T-helper 1 cell (primary cell): ENCODE measurements at regions not wholly inside any gene's neighbourhood (a gene's known extent, or its start where the extent isn't known, plus 50 kb on each side); places are given as distances from the start of the nearest gene placed in this dataset.
"Not testable (repeated sequence)": the region's sequence is repeated elsewhere in the genome, so short reads cannot be mapped to it uniquely, and the experiment has no call there.

ENCODE experiments used
- DNase-seq, 5 donors: peaks; one replicate each; pipeline ENCODE4 v3.0.0-alpha.2; 2012 to 2020

DNA sequence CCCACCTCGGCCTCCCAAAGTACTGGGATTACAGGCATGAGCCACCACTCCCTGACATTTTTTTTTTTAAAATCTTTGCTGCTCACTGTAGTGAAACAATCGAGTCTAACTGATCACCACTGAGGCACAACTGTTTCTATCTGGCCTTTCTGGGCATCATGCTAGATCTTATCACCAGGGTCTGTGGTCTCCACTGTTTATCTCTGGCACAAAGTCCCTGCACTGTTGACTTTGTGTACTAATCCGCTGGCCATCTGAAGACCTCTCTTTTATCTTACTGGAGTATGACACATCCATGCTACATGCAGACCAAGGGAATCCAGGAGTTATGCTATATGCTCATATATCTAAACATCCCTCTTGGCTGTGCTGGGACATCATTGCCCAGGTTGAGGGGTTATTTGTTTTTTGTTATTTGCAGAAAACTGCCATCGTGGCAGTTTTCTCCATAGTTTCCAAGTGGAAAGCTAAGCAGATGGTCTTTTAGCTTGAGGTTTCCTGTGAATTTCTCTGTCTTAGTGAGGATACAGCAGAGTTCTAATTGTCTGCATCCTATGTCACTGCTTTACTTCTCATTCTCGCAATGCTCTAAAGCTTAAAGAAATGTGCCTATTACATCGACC, 456.9 kb downstream of the CCER1 start:
- DNase-seq, result no peak

DNA sequence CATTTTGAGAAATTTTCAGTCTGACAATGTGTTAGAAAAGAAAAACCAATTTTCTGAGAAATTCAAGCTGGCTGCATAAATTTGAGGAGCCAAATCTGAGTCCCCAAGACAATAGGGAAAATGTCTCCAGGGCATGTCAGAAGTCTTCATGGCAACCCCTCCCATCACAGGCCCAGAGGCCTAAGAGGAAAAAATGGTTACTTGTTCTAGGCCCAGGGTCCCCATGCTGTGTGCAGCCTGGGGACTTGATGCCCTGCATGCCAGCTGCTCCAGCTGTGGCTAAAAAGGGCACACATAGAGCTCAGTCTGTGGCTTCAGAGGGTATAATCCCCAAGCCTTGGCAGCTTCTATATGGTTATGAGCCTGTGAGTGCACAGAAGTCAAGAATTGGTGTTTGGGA, 464.6 kb downstream of the CCER1 start:
- DNase-seq, result no peak

DNA sequence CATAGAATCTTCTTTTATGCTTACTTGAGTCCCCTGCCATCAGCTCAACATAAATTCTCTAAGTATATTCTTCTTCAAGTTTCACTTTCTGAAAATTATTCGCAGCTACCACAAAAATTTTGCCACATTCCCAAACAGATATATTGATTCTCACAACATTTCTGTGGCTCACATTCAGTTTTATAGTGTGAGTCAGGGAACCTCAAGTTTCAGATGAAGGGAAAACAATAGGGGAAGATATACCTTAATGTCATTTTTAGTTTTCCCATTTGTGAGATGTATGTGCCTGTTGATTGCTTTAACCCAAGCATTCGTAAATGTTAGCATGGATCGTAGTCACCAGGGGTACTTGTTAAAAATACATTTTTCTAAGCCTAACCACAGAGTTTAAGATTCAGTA, 465.8 kb downstream of the CCER1 start:
- no peak for DNase-seq

DNA sequence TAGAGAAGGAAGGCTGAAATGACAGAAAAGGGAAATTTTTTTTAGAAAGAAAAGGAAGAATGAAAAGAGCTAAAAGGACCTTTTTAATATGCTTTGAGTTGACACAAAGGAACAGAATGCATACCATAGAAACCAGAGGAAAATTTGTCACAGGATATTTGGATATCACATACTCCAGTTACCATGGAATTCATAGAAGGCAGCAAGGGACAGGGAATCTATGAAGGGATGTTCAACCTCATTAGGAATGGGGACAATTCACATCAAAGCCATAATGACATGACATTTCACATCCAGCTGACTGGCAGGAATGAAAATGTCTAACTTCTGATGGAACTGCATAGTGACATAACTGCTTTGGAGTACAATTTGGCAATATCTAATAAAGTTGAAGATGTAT, 469.4 kb downstream of the CCER1 start:
- no peak for DNase-seq

DNA sequence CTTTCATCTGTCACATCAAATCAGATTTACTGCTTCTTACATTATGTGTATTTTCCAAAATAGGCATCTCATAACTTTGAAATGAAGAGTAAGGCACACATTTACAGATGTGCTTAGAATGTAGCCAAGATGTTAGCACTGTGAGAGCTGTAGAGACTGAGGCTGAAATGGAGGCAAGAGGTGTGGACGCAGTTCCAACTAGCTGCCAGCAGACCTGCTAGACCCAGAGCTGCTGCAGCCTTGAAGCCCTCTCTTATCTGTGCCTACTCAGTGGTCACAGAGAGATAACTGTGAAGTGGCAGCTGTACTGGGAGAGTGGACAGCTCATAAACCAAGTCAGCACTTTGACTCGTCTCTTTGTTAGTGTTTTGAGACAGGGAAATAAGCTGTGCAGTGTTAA, 470.9 kb downstream of the CCER1 start:
- DNase-seq, result no peak

DNA sequence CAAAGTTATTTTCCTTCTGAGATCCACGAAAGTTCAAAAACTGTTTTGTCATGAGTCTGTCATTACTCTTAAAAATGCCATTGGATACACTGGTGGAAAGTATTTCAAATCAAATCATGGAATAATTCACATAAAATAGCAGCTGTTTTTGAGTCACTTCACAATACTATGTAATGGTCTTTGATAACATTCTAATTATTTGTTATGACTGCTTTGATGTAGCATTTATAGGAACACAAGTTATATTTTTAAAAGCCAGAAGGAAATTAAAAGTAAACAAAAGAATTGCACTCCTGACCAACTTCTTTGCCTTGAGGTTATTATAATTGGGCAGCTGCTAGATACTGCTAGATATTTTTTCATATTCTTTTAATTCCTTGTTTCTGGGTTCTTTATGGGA, 473.2 kb downstream of the CCER1 start:
- DNase-seq, result no peak

DNA sequence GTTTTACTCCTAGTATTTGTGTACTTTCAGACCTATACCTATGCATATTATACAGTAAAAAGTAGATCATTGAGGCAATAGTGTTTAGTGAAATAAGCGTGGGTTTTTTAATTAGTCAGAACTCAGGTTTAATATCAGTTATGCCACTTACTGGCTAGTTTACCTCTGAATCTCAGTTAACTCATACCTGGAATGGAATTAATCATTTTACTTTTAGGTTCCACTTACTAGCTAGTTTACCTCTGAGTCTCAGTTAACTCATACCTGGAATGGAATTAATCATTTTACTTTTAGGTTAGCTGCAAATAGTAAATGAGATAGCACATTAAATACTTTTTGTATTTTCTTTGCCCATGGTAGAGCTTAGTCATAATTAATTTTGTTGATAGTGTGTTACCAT, 475.7 kb downstream of the CCER1 start:
- no peak for DNase-seq

DNA sequence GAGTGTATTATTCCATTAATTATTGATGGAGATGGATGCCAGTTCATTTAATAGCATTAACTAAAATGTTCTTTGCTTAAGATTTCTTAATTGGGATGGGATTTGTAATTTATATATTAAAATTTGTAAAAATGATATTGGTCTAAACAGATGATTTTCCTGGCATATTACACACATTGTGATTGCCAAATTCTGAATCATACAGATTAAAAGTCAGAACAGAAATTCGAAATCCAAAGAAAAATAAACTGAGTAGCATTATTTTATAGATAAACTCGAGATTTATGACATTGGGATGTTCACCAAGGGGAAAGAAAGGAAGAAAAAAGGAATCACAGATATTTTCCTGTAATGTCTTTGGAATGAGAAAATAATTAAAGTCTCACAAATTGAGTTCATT, 481.1 kb downstream of the CCER1 start:
- no peak for DNase-seq

DNA sequence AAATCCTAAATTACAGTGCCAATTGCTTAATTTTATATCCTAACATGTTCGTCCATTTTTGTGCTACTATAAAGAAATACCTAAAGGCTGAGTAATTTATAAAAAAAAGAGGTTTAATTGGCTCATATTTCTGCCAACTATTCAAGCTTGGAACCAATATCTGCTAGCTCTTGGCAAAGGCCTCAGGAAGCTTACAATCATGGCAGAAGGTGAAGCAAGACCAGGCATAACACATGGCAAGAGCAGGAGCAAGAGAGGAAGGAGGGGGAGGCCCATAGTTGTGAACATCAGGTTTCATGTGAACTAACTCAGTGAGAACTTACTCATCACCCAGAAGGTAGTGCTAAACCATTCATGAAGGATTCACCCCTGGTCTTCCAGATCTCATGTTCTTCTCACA, 494.3 kb downstream of the CCER1 start:
- no peak for DNase-seq

DNA sequence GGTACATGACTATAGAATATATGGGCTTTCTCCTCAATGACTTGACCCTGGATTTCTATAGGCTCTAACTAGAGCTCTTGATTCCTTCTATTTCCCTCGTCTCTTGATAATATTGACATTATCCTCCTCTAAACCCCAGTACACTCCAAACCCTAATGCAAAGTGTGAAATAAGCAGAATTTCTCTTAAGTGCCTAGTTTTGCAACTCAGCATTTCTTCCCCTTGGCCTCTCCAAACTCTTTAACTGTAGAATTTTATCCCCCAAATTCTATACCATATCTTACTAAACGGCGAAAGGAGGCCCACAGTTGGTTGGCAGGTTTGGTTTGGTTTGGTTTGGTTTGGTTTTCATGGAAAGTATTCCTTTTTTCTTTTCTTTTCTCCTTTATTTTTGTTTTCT, 498.7 kb downstream of the CCER1 start:
- no peak for DNase-seq

DNA sequence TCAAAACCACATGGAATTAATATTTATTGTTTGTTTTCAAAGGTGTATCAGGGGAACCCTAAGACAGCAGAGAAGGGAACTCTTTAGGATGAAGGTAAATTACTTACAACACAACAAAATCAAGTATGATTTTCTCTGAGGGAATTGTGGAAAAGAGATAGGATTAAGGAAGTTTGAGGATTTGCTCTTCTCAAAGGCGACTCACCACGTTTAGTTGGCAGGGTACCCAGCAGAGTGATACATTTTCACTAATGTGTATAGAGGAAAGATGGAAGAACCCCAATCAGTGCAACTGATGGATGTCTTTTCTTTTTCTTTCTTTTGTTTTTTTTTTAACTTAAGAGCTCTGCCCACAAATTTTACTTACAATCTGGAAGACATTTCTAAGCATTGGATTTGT, 499.2 kb downstream of the CCER1 start:
- no peak for DNase-seq

DNA sequence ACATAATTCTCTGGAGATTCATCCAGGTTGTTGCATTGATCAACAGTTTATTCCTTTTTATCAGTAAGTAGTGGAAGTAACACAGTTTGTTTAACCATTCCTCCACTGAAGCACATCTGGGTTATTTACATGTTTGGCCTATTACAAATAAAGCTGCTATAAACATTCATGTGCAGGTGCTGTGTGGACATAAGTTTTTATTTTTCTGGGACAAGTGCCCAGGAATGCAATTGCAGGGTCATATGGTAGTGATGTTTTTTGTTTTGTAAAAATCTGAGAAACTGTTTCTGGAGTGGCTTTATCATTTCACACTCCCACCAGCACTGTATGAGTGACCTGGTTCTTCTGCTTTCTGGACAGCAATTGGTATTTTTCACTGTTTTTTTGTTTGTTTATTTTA, 505.4 kb downstream of the CCER1 start:
- no peak for DNase-seq

DNA sequence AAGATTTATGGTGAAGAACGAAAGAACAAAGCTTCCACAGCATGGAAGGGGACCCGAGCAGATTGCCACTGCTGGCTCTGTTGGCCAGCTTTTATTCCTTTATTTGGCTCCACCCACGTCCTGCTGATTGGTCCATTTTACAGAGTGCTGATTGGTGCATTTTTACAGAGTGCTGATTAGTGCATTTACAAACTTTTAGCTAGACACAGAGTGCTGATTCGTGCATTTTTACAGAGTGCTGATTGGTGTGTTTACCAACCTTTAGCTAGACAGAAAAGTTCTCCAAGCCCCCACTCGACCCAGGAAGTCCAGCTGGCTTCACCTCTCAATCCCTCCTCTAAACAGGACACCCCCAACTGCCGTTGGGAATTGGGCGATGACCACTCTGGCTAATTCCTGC, 511.5 kb downstream of the CCER1 start:
- DNase-seq, result not testable (repeated sequence)

DNA sequence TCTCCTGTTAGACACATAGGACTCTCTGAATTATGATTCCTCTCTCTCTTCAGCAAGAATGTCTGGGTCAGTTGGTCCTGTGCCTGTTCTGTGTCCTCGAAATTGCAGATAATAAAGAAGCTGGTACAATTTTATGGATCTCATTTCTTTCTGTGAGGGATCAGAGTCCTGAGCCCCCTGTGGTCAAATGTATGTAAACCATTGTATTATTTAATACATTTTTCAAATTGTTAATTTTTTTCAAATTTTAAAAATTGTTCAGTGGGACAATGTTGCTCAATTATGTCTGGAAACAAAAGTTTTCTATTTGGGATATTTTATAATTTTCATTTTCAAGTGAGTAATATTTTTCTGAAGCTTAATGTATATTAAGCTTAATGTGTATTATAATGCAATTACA, 513.5 kb downstream of the CCER1 start:
- DNase-seq, result no peak

DNA sequence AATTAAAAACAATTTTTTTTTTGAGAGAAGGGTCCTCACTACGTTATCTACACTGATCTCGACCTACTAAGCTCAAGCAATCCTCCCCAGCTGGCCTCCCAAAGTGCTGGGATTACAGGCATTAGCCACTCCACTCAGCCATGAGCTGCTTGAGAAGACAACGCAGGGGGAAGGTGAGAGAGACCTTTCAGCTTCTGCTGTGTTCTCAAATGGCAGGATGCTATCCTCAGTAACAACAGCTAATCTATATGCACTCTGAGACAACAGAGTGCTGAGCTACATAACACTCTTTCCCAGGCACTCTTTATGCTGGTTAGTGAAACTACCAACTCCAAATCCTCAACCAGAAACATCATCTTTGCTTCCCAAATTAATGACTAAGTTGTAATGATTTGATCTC, 526.1 kb downstream of the CCER1 start:
- DNase-seq, result no peak

DNA sequence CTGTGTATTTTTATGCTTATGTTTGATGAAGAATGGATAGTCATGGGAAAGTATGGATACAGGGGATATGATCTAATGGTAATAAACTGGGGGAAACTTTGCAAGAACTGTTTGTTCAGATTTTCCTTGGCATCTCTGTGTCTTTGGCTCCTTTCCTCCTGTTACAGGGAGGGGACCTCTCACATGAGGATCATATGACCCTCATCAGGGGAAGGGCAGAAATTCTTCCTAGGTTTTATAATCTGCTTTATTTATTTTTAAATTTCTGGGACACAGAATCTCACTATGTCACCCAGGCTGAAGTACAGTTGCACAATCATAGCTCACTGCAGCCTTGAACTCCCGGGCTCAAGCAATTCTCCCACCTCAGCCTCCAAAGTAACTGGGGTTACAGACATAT, 526.5 kb downstream of the CCER1 start:
- no peak for DNase-seq

DNA sequence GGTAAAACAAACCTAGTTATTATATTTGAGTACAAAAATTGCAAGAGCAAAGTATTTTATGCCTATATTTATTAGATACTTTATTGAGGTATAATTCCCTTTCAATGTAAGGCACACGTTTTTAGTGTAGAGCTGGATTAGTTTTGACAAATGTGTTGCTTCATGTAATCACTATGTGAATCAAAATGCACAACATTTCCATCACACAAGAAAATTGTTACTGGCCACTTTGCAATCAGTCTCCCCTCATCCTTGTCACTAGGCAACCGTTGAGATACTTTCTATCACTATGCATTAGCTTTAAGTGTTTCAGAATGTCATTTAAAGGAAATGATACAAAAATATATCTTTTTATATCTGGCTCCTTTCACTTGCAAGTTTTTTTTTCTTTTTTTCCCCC, 531.0 kb downstream of the CCER1 start:
- DNase-seq, result no peak

DNA sequence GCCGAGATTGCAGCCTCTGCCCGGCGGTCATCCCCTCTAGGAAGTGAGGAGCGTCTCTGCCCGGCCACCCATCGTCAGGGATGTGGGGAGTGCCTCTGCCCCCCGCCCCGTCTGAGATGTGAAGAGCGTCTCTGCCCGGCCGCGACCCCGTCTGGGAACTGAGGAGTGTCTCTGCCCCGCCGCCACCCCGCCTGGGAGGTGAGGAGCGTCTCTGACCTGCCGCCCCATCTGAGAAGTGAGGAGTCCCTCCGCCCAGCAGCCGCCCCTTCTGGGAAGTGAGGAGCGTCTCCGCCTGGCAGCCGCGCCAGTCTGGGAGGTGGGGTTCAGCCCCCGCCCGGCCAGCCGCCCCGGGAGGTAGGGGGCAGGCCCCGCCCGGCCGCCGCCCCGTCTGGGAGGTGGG, 544.0 kb downstream of the CCER1 start:
- DNase-seq, result no peak

DNA sequence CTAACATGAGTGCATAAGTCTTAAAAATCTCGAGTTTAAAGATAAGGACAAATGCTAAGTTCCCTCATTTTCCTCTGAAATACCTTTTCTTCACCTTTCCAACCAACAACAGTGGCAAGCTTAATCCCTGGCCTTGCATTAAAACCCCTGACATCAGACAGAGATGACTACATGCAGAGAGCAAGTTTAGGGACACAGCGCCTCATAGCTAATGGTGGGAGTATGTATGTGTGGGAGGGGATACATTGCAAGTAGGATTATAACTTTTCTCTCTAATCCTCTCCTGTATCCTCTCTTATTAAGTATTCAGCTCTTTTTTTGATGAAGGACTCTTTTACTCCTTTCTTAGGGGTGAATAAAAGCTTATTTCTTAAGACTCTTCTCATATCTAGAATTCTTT, 547.1 kb downstream of the CCER1 start:
- no peak for DNase-seq

DNA sequence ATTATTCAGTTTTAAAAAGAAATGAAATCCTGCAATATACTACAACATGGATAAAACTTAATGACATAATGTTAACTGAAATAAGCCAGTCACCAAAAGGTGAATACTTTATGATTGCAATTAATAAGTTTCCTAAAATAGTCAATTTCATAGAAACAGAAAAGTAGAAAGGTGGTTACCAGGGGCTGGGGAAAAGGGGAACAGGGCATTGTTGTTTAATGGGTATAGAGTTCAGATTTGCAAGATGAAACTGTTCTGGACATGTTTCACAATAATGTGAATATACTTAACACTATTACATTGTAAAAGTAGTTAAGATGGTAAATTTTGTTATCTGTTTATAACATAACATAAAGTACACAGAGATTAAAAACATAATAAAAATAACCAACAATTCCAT, 550.9 kb downstream of the CCER1 start:
- no peak for DNase-seq

DNA sequence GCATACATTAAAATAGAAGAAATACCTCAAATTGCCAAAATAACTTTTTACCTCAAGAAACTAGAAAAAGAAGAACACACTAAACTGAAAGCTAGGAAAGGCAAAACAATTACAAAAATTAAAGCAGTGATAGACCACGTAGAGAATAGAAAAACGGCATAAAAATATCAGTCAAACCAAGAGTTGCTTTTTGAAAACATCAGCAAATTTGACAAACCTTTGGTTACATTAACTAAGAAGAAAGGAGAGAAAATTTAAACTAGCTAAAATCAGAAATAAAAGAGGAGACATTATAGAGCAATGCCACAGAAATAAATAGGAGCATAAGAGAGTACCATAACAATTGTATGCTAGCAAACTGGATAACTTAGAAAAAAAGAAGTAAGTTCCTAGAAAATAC, 553.8 kb downstream of the CCER1 start:
- DNase-seq, result no peak

DNA sequence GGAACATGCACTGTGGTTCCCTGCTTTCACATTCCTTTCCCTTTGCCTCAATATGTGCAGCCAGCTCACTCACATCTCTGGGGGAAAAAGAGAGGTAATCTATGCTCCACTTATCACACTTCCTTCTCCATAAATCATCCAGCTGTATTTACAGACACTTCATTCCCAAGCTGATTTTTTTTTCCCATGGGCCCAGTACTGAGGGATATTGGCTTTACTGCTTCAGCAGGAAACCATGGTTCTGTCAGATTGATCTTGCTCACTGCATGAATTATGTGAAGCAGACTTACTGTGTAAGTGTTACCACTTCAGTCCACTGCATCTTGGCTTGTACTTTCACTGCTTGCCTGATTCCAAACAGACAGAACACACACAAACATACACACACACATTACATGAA, 555.6 kb downstream of the CCER1 start:
- DNase-seq, result no peak

DNA sequence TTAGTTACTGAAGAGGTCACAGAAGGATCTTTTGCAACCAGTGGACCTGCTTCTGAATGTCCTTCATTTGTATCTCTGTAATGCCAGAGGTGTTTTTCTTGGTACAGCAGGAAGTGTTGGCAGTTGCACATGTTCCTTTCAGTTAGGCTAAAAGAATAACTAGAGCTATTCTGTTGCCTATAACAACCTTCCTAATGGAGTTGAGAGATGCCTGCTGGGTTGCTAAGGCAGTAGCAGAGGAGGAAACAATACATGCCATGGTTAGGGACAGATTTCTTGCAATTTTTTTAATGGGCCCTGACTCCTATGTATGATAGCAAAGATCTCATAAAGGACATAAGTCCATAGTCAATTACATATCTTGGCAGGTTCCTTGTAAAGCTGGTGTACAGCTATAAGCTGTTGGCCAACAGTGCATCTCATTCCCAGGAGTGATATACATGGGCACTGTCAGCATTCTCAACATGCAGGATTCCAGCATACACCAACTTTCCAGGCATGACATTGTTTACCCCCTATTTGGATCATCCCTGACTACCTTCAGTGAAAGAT, 556.6 kb downstream of the CCER1 start:
- no peak for DNase-seq

DNA sequence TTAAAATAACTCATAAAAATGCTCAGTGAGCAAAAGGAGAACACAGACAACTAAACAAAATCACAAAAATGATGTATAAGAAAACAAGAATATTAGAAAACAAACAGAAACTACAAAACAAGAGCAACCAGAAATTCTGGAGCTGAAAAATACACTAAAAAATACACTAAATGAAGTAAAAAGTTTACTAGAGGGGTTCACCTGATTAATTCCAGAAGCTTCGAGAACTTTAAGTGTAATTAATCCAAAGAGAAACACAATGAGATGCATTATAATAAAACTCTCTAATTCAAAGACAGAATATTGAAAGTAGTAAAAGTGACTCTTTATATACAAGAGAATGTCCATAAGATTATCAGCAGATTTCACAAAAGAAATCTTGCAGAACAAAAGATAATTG, 558.4 kb downstream of the CCER1 start:
- DNase-seq, result no peak

DNA sequence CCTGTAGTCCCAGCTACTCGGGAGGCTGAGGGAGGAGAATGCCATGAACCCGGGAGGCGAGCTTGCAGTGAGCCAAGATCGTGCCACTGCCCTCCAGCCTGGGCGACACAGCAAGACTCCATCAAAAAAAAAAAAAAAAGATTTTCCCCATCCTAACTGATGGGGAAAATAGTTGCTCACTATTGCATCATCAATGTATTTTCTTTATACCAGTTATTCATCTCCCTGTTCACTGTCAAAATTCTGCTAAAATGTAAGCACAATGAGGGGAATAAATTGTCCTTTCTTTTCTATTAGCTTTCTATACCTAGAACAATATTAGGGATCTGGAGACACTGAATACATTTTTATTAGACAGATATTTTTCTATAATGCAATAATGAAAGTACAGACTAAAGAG, 561.3 kb downstream of the CCER1 start:
- no peak for DNase-seq

DNA sequence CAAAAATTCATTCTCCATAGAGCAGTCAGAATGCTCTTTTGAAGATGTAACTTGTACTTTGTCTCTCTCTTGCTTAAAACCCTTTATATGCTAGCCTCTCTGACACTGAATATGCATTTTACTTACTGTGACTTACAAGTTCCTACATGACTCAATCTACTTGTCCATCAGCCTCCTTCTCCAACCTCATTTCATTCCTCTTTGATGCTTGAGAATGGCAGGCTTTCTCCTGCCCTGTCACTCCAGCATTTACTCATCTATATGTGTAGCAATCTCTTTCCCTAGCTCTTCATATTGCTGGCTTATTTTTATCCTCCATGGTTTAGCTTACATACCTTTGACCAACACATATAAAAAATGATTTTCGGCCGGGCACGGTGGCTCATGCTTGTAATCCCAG, 561.9 kb downstream of the CCER1 start:
- no peak for DNase-seq
